B cell (primary cell): ENCODE measurements at regions not wholly inside any gene's neighbourhood (a gene's known extent, or its start where the extent isn't known, plus 50 kb on each side); places are given as distances from the start of the nearest gene placed in this dataset.

Source experiments
- ATAC-seq: fragments of 200-7000 bp; cut with Tn5 transposase; one replicate; pipeline ENCODE4 v1.10.0; 2021; ENCODE audit warnings: low read depth, mild to moderate bottlenecking, moderate number of reproducible peaks, moderate library complexity
- CTCF ChIA-PET: fragments of 350-600 bp; sonication (Branson Sonifier 250); formaldehyde crosslinking; loops from one replicate; lab custom pipeline; 2021; ENCODE audit warnings: antibody characterized with exemption, inconsistent platforms; lab: Charles Lee
- POLR2A ChIA-PET: fragments of 350-600 bp; sonication (Branson Sonifier 250); formaldehyde crosslinking; loops from one replicate; lab custom pipeline; 2021; ENCODE audit warnings: antibody characterized with exemption; lab: Charles Lee
- DNase-seq: peaks from one replicate; pipeline ENCODE4 v3.0.0; 2013
- H2AFZ ChIP-seq: 2 replicates; pipeline ENCODE4 v1.6.1; 2012; ENCODE audit warnings: mild to moderate bottlenecking, low read depth, low read length; ENCODE audit not compliant: insufficient read depth, poor library complexity, severe bottlenecking
- H3K27ac ChIP-seq, 2 donors: 1 replicate in 1 of 2; 2 replicates in 1 of 2; pipeline ENCODE4 v1.5.1; 2012 to 2013; ENCODE audit warnings: low read length in 2 of 2, mild to moderate bottlenecking in 2 of 2, moderate library complexity in 1 of 2
- H3K27me3 ChIP-seq, 4 experiments: fragments of 200-600 bp in 1 of 4; sonication (generic) in 1 of 4; replicated peaks in 1 of 4; 1 replicate in 2 of 4; 2 replicates in 2 of 4; pipeline versions ENCODE4 v1.6.1 to v1.7.0; 2013 to 2016; ENCODE audit warnings: low read length in 3 of 4, mild to moderate bottlenecking in 2 of 4, mixed read lengths in 1 of 4, moderate library complexity in 1 of 4; ENCODE audit not compliant: insufficient read depth in 4 of 4, control insufficient read depth in 3 of 4; ENCODE audit errors: control extremely low read depth in 1 of 4
- H3K36me3 ChIP-seq, 2 experiments: replicated peaks in 1 of 2; 1 replicate in 1 of 2; 2 replicates in 1 of 2; pipeline versions ENCODE4 v1.6.1 to v1.7.1; 2013; ENCODE audit warnings: low read length in 1 of 2; ENCODE audit not compliant: insufficient read depth in 2 of 2, control insufficient read depth in 1 of 2; ENCODE audit errors: control extremely low read depth in 1 of 2, extremely low read depth in 1 of 2
- H3K4me1 ChIP-seq, 2 donors: fragments of 200-600 bp in 1 of 2; sonication (generic) in 1 of 2; 1 replicate in 1 of 2; 2 replicates in 1 of 2; pipeline versions ENCODE4 v1.5.1 to v1.6.1; 2013 to 2017; ENCODE audit warnings: low read length in 2 of 2; ENCODE audit not compliant: control insufficient read depth in 2 of 2, insufficient read depth in 2 of 2
- H3K4me2 ChIP-seq: replicated peaks from 2 replicates; pipeline ENCODE3; 2012; ENCODE audit warnings: mild to moderate bottlenecking, low read depth, low read length; ENCODE audit not compliant: poor library complexity, severe bottlenecking
- H3K4me3 ChIP-seq, 5 experiments: fragments of 200-600 bp in 1 of 5; sonication (generic) in 1 of 5; 1 replicate in 3 of 5; 2 replicates in 2 of 5; pipeline versions ENCODE4 v1.5.1 to v1.7.0; 2011 to 2016; ENCODE audit warnings: low read length in 4 of 5, mild to moderate bottlenecking in 4 of 5, low read depth in 2 of 5, control low read depth in 1 of 5, moderate library complexity in 1 of 5; ENCODE audit not compliant: insufficient read depth in 1 of 5; ENCODE audit errors: control extremely low read depth in 1 of 5, extremely low read depth in 1 of 5
- H3K79me2 ChIP-seq: fragments of 200-600 bp; sonication (generic); one replicate; pipeline ENCODE4 v1.6.0; 2016; ENCODE audit warnings: low read length; ENCODE audit not compliant: control insufficient read depth, insufficient read depth
- H3K9ac ChIP-seq: fragments of 200-600 bp; sonication (generic); 2 replicates; pipeline ENCODE4 v1.6.1; 2017; ENCODE audit warnings: mild to moderate bottlenecking, low read length, moderate library complexity
- H3K9me3 ChIP-seq, 3 donors: one replicate each; pipeline versions ENCODE4 v1.6.1 to v1.7.1; 2013; ENCODE audit warnings: low read length in 2 of 3; ENCODE audit not compliant: control insufficient read depth in 2 of 3, insufficient read depth in 1 of 3; ENCODE audit errors: control extremely low read depth in 1 of 3
- H4K20me1 ChIP-seq: 2 replicates; pipeline ENCODE4 v1.6.0; 2012; ENCODE audit warnings: mild to moderate bottlenecking, low read length; ENCODE audit not compliant: insufficient read depth, control insufficient read depth, poor library complexity, severe bottlenecking
- H3K27ac Mint-ChIP-seq: one replicate; pipeline ENCODE4 v1.8.0; 2021; ENCODE audit warnings: mixed read lengths
- H3K27me3 Mint-ChIP-seq: one replicate; pipeline ENCODE4 v1.8.0; 2021; ENCODE audit warnings: mixed read lengths
- H3K4me1 Mint-ChIP-seq: one replicate; pipeline ENCODE4 v1.8.0; 2021; ENCODE audit warnings: mixed read lengths
- H3K4me3 Mint-ChIP-seq: one replicate; pipeline ENCODE4 v1.8.0; 2021; ENCODE audit warnings: mixed read lengths
- H3K9me3 Mint-ChIP-seq: one replicate; pipeline ENCODE4 v1.8.0; 2022; ENCODE audit warnings: mixed read lengths; ENCODE audit not compliant: insufficient read depth
- CTCF ChIP-seq: fragments of 200-600 bp; IDR thresholded peaks from one replicate; pipeline ENCODE4 v1.8.0; 2022; ENCODE audit warnings: antibody characterized with exemption, mild to moderate bottlenecking
- EZH2 ChIP-seq: IDR thresholded peaks from 2 replicates; pipeline ENCODE4 v1.6.1; 2012; ENCODE audit warnings: borderline replicate concordance, low read depth, mild to moderate bottlenecking, moderate library complexity, low read length; ENCODE audit not compliant: insufficient read depth, poor library complexity, severe bottlenecking
- WGBS: methylation state at CpG from one replicate; pipeline ENCODE4 v1.1.5; 2013; ENCODE audit warnings: missing lambda C conversion rate; ENCODE audit not compliant: insufficient coverage; 5-methylcytosine and 5-hydroxymethylcytosine counted together
- intact Hi-C: fragments of 100-400 bp; cut with micrococcal nuclease; formaldehyde crosslinking; loops from one replicate; pipeline ENCODE4 v1.10.0; 2022

GRCh38 chr4:22215084-22215483 is 266.5 kb upstream of the KCNIP4 start:
- H3K9me3 ChIP-seq, result peaks cover 0 to under 1% (median 0%) of the 10 kb centered on the region in 3 donors
- H3K4me2 ChIP-seq, result no peak overlapping the region
- ChIA-PET CTCF (no interaction called here), POLR2A (no interaction called here)
- no peaks in the 10 kb centered on the region for H3K9me3 Mint-ChIP-seq
- no peak overlapping the region for H3K27ac Mint-ChIP-seq
- H3K27ac ChIP-seq, result no peak overlapping the region
- H3K79me2 ChIP-seq, result no peaks in the 10 kb centered on the region
- no peak overlapping the region for H2AFZ ChIP-seq
- no CpG with 5 or more reads among the region's 1 CpG for WGBS
- H4K20me1 ChIP-seq, result no peaks in the 10 kb centered on the region
- H3K9ac ChIP-seq, result no peak overlapping the region
- no peaks in the 10 kb centered on the region for H3K4me1 ChIP-seq
- H3K4me1 Mint-ChIP-seq, result no peaks in the 10 kb centered on the region
- H3K27me3 Mint-ChIP-seq, result no peaks in the 10 kb centered on the region
- intact Hi-C loops, result no loop called here
- ATAC-seq (no peak), DNase-seq (no peak)
- no peaks in the 10 kb centered on the region for H3K27me3 ChIP-seq
- no peaks in the 10 kb centered on the region for H3K36me3 ChIP-seq
- H3K4me3 Mint-ChIP-seq, result no peak overlapping the region
- no peak overlapping the region for H3K4me3 ChIP-seq
- TF ChIP-seq EZH2, result no peak
- no peak for TF ChIP-seq CTCF

GRCh38 chr4:22203711-22204011 is 255.1 kb upstream of the KCNIP4 start:
- Mint-ChIP-seq H3K9me3 (no peaks in the 10 kb centered on the region), H3K27ac (no peak overlapping the region), H3K4me3 (no peak overlapping the region), H3K27me3 (no peaks in the 10 kb centered on the region), H3K4me1 (no peaks in the 10 kb centered on the region)
- ChIA-PET CTCF (no interaction called here), POLR2A (no interaction called here)
- intact Hi-C loops, result no loop called here
- H2AFZ ChIP-seq, result no peak overlapping the region
- no peaks in the 10 kb centered on the region for H3K9me3 ChIP-seq
- TF ChIP-seq CTCF (no peak), EZH2 (no peak)
- H3K4me3 ChIP-seq, result no peak overlapping the region
- WGBS, result no CpG with 5 or more reads among the region's 1 CpG
- no peaks in the 10 kb centered on the region for H3K79me2 ChIP-seq
- no peak overlapping the region for H3K9ac ChIP-seq
- H3K36me3 ChIP-seq, result no peaks in the 10 kb centered on the region
- no peak overlapping the region for H3K27ac ChIP-seq
- DNase-seq (no peak), ATAC-seq (no peak)
- no peak overlapping the region for H3K4me2 ChIP-seq
- H3K4me1 ChIP-seq, result no peaks in the 10 kb centered on the region
- no peaks in the 10 kb centered on the region for H4K20me1 ChIP-seq
- H3K27me3 ChIP-seq, result no peaks in the 10 kb centered on the region
